ENCODE measurements at regions not wholly inside any gene's neighbourhood (a gene's known extent, or its start where the extent isn't known, plus 50 kb on each side); places are given as distances from the start of the nearest gene placed in this dataset.

- TF ChIP-seq CTCF (IDR thresholded peaks at IDR 0.05): no peak
- TF ChIP-seq POLR2A (IDR thresholded peaks at IDR 0.05): no peak
Measured at GRCh38 chr4:66017671-66018070, 347.4 kb upstream of the EPHA5 start.

Measured in uterus (tissue), 2 donors.